ENCODE measurements at regions not wholly inside any gene's neighbourhood (a gene's known extent, or its start where the extent isn't known, plus 50 kb on each side); places are given as distances from the start of the nearest gene placed in this dataset.

- H3K36me3 ChIP-seq: no peaks in the 10 kb centered on the region
- ATAC-seq (ENCODE audit: insufficient number of reproducible peaks, low FRiP score, low read depth) (no peak), DNase-seq (ENCODE audit: low spot score) (no peak)
- no peaks in the 10 kb centered on the region for H3K27me3 ChIP-seq (replicated peaks; ENCODE audit: insufficient read depth)
- H3K4me3 ChIP-seq: no peak overlapping the region
- no peaks in the 10 kb centered on the region for H3K9me3 ChIP-seq
- TF ChIP-seq CTCF (IDR thresholded peaks at IDR 0.05): no peak
- no peaks in the 10 kb centered on the region for H3K4me1 ChIP-seq (ENCODE audit: control insufficient read depth in 1 of 2, low read depth in 2 of 2)
- H3K27ac ChIP-seq: no peak overlapping the region
Observed at GRCh38 chr5:3948838-3949237, 353.2 kb downstream of the IRX1 start.

GRCh38 chr5:3954199-3954598 is 358.6 kb downstream of the IRX1 start:
- DNase-seq (ENCODE audit: low spot score): no peak
- H3K27ac ChIP-seq: no peak overlapping the region

GRCh38 chr5:3954633-3955032 is 359.0 kb downstream of the IRX1 start:
- DNase-seq (ENCODE audit: low spot score) (no peak), ATAC-seq (ENCODE audit: insufficient number of reproducible peaks, low FRiP score, low read depth) (no peak)
- Histone ChIP-seq H3K27me3 (replicated peaks; ENCODE audit: insufficient read depth) (no peaks in the 10 kb centered on the region), H3K4me3 (no peak overlapping the region), H3K27ac (no peak overlapping the region), H3K4me1 (ENCODE audit: control insufficient read depth in 1 of 2, low read depth in 2 of 2) (no peaks in the 10 kb centered on the region), H3K36me3 (no peaks in the 10 kb centered on the region), H3K9me3 (no peaks in the 10 kb centered on the region)
- TF ChIP-seq CTCF (IDR thresholded peaks at IDR 0.05): no peak

More at GRCh38 chr5:3954199-3954598, 358.6 kb downstream of the IRX1 start:
- Histone ChIP-seq H3K4me3 (no peak overlapping the region), H3K36me3 (no peaks in the 10 kb centered on the region), H3K4me1 (ENCODE audit: control insufficient read depth in 1 of 2, low read depth in 2 of 2) (no peaks in the 10 kb centered on the region), H3K9me3 (no peaks in the 10 kb centered on the region), H3K27me3 (replicated peaks; ENCODE audit: insufficient read depth) (no peaks in the 10 kb centered on the region)
- TF ChIP-seq CTCF (IDR thresholded peaks at IDR 0.05): no peak
- no peak for ATAC-seq (ENCODE audit: insufficient number of reproducible peaks, low FRiP score, low read depth)

- H3K4me3 ChIP-seq: no peak overlapping the region
- no peaks in the 10 kb centered on the region for H3K4me1 ChIP-seq (ENCODE audit: control insufficient read depth in 1 of 2, low read depth in 2 of 2)
- ATAC-seq (ENCODE audit: insufficient number of reproducible peaks, low FRiP score, low read depth): no peak
- H3K9me3 ChIP-seq: no peaks in the 10 kb centered on the region
- TF ChIP-seq CTCF (IDR thresholded peaks at IDR 0.05): no peak
- H3K27me3 ChIP-seq (replicated peaks; ENCODE audit: insufficient read depth): no peaks in the 10 kb centered on the region
- no peak overlapping the region for H3K27ac ChIP-seq
- no peak for DNase-seq (ENCODE audit: low spot score)
- no peaks in the 10 kb centered on the region for H3K36me3 ChIP-seq
Observed at GRCh38 chr5:3957658-3958057, 362.0 kb downstream of the IRX1 start.

- Histone ChIP-seq H3K36me3 (no peaks in the 10 kb centered on the region), H3K4me3 (no peak overlapping the region), H3K4me1 (ENCODE audit: control insufficient read depth in 1 of 2, low read depth in 2 of 2) (no peaks in the 10 kb centered on the region), H3K27me3 (replicated peaks; ENCODE audit: insufficient read depth) (no peaks in the 10 kb centered on the region), H3K9me3 (no peaks in the 10 kb centered on the region), H3K27ac (no peak overlapping the region)
- TF ChIP-seq CTCF (IDR thresholded peaks at IDR 0.05): no peak
- DNase-seq (ENCODE audit: low spot score) (no peak), ATAC-seq (ENCODE audit: insufficient number of reproducible peaks, low FRiP score, low read depth) (no peak)
Observed at GRCh38 chr5:3958389-3958788, 362.8 kb downstream of the IRX1 start.

Data from thoracic aorta (tissue), 2 donors.